Heart left ventricle (tissue), 16 donors: ENCODE measurements at regions not wholly inside any gene's neighbourhood (a gene's known extent, or its start where the extent isn't known, plus 50 kb on each side); places are given as distances from the start of the nearest gene placed in this dataset.
A peak's percentile ranks its signal among the peaks of the same experiment; 100 is the strongest.

Source experiments
- ATAC-seq, 4 donors: fragments of 200-7000 bp; cut with Tn5 transposase; one replicate each; pipeline ENCODE4 v1.9.1; 2020 to 2022; ENCODE audit warnings: moderate library complexity in 4 of 4, mild to moderate bottlenecking in 3 of 4, moderate number of reproducible peaks in 1 of 4
- DNase-seq, 5 donors: peaks; one replicate each; pipeline ENCODE4 v3.0.0-alpha.2; 2020
- H3K27ac ChIP-seq, 12 donors: fragments of 200-600 bp; sonication (generic) in 4 of 12; one replicate each; pipeline versions ENCODE4 v1.5.0 to v1.8.0; 2016 to 2022; ENCODE audit warnings: mild to moderate bottlenecking in 2 of 12
- H3K27me3 ChIP-seq, 9 donors: fragments of 200-600 bp; sonication (generic) in 2 of 9; one replicate each; pipeline versions ENCODE4 v1.5.1 to v1.8.0; 2016 to 2022; ENCODE audit warnings: mild to moderate bottlenecking in 3 of 9
- H3K36me3 ChIP-seq, 9 donors: fragments of 200-600 bp; sonication (generic) in 2 of 9; one replicate each; pipeline versions ENCODE4 v1.5.0 to v1.8.0; 2018 to 2022; ENCODE audit warnings: mild to moderate bottlenecking in 2 of 9
- H3K4me1 ChIP-seq, 12 donors: fragments of 200-600 bp; sonication (generic) in 4 of 12; one replicate each; pipeline versions ENCODE4 v1.5.0 to v1.8.0; 2016 to 2022; ENCODE audit warnings: mild to moderate bottlenecking in 3 of 12
- H3K4me3 ChIP-seq, 12 donors: fragments of 200-600 bp; sonication (generic) in 4 of 12; one replicate each; pipeline versions ENCODE4 v1.5.0 to v1.8.0; 2017 to 2022; ENCODE audit warnings: mild to moderate bottlenecking in 9 of 12, moderate library complexity in 4 of 12
- H3K9me3 ChIP-seq, 12 donors: fragments of 200-600 bp; sonication (generic) in 4 of 12; one replicate each; pipeline versions ENCODE4 v1.5.0 to v1.8.0; 2016 to 2022; ENCODE audit warnings: mild to moderate bottlenecking in 1 of 12
- POLR2A ChIP-seq, 2 donors: fragments of 450-650 bp; IDR thresholded peaks; one replicate each; pipeline ENCODE4 v1.6.1; 2017; ENCODE audit warnings: antibody characterized with exemption in 2 of 2, mild to moderate bottlenecking in 2 of 2, moderate library complexity in 2 of 2
- WGBS, 4 donors: extraction: QIAGEN DNeasy Blood & Tissue Kit in 2 of 4; methylation state at CpG; one replicate each; pipeline versions ENCODE4 v1.1.5 to v1.1.7; 2013 to 2018; 5-methylcytosine and 5-hydroxymethylcytosine counted together
- intact Hi-C, 10 donors: fragments of 100-400 bp; cut with DNase I; formaldehyde crosslinking; loops; one replicate each; pipeline versions ENCODE4 v1.11.1 to v1.14.2; 2022
- TF ChIP-seq, protein P1 (sequence below), 12 donors: fragments of 200-600 bp; sonication (generic) in 4 of 12; IDR thresholded peaks; one replicate each; pipeline versions ENCODE4 v1.5.0 to v1.8.0; 2018 to 2022; ENCODE audit warnings: antibody characterized with exemption in 12 of 12, mild to moderate bottlenecking in 5 of 12
- donor health status: ischemic (EF 13 %, LVEDD 7.1; RV severe dilation, severe dysfunction).
- donor health status: healthy with polysubstance abuse.
- donor health status: DM: no; HTN: yes; CAD: no.
- donor health status: DM: no; HTN: no; CAD: no.
- donor health status: ischemic (EF 25% LVEDD 6.9; RV normal size, moderate dysfunction).
- donor health status: ischemic (EF 25% LVEDD 5.7; RV mildly dilated, moderate dysfunction).
- donor health status: healthy.
- donor health status: DM: yes; HTN: yes; CAD: no.
- donor health status: ischemic (EF 35%, LVEDD 5.7; RV mildly dilated, moderate dysfunction).
- donor health status: nonischemic (EF 11% LVEDD 7.7; RV severe dilation, severe dysfunction).
- donor health status: DM: yes; HTN: yes; CAD: no.
- donor health status: PGD.
- donor health status: ischemic (EF 29% LVEDD 5.4; RV normal size, mild dysfunction).
- donor health status: nonischemic (EF 23%, LVEDD 6.1; RV moderate dilation, normal function).

DNA sequence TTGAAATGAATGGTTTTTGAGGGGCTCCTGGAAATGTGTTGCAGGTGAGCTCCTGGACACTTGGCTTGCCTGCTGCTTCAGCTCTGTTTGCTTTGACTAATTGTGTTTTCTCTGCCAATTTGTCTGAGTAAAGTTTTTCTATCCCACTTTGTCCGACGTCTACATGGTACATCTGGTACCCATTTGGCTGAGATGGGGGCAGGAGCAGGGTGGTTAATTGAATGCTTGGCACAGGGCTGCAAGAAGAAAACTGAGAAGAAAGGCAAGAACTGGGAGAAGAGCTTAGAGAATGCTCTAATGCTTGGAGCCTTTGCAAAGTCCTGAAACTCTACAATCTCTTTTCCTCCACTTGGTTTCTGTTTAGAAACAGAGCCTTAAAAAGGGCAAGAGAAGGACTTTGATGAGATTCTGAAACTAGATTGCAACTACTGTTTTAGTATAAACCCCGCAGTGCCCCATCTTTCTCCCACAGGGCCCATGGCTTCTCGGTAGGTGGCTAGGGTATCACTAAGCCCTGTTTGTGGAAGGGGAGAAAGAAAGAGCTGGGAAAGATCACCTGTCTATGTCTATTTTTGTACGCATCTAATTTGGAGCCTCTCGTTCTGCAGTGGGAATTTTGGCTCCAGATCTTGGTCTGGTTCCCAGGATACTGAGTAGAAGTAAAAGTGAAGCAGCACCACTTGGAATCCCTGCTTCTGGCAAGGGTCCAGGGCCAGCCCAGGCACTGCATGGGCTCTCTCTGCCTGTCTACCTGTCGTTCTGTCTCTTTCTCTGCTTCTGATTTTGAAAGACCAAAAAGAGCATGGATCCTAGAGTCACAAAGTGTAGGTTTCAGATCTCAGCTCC is 214.4 kb downstream of the SEMA6A start:
- no peaks in the 10 kb centered on the region for H3K27me3 ChIP-seq
- 35 to 42% (median 39%) methylated on average over 7 of the region's 7 CpGs for WGBS, 4 donors
- DNase-seq: peak; percentile 74 to 87 (median 81)
- peak; percentile 80 to 86 (median 84) for ATAC-seq
- H3K27ac ChIP-seq: peak overlapping the region in 11 of 12 donors; percentile 45 to 82 (median 66)
- peaks cover 0 to 5% (median 0%) of the 10 kb centered on the region in 12 donors for H3K9me3 ChIP-seq
- peaks cover 0 to 43% (median 32%) of the 10 kb centered on the region in 12 donors for H3K4me1 ChIP-seq
- peak overlapping the region in 1 of 12 donors; percentile 60 for H3K4me3 ChIP-seq
- H3K36me3 ChIP-seq: no peaks in the 10 kb centered on the region
- no peak for TF ChIP-seq POLR2A (IDR thresholded peaks at IDR 0.05)
- TF ChIP-seq, protein P1, sequence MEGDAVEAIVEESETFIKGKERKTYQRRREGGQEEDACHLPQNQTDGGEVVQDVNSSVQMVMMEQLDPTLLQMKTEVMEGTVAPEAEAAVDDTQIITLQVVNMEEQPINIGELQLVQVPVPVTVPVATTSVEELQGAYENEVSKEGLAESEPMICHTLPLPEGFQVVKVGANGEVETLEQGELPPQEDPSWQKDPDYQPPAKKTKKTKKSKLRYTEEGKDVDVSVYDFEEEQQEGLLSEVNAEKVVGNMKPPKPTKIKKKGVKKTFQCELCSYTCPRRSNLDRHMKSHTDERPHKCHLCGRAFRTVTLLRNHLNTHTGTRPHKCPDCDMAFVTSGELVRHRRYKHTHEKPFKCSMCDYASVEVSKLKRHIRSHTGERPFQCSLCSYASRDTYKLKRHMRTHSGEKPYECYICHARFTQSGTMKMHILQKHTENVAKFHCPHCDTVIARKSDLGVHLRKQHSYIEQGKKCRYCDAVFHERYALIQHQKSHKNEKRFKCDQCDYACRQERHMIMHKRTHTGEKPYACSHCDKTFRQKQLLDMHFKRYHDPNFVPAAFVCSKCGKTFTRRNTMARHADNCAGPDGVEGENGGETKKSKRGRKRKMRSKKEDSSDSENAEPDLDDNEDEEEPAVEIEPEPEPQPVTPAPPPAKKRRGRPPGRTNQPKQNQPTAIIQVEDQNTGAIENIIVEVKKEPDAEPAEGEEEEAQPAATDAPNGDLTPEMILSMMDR (IDR thresholded peaks at IDR 0.05): no peak
- intact Hi-C loops: loop anchor here in 3 of 10 donors (10.0 kb wide), 1 partner anchor 225 kb away; no protein-coding TSS in a partner anchor

DNA sequence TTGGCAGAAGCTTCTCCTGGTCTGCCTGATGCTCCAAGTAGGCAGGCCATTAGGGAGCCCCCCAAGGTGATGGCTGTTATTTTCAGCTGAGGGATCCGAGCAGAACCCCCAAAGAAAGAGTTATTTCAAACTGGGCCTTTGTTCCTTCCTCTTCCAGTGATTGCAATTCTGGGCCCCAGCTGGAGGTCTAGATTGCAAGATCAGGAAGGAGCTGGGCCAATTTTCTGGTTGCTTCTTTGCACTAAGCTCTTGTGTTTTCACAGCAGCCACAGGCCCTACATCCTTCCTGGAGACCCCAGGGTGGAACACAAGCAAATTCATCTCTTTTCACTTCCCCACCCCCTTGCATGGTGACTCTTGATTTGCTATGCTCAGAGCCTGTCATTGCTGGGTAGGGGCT is 215.0 kb downstream of the SEMA6A start:
- Histone ChIP-seq H3K4me3 (no peak overlapping the region), H3K36me3 (no peaks in the 10 kb centered on the region), H3K27me3 (no peaks in the 10 kb centered on the region), H3K27ac (peak overlapping the region in 7 of 12 donors; percentile 45 to 82 (median 69)), H3K9me3 (peaks cover 0 to 11% (median 0%) of the 10 kb centered on the region in 12 donors), H3K4me1 (peaks cover 0 to 43% (median 32%) of the 10 kb centered on the region in 12 donors)
- TF ChIP-seq, protein P1 (IDR thresholded peaks at IDR 0.05): no peak
- TF ChIP-seq POLR2A (IDR thresholded peaks at IDR 0.05): no peak
- peak in 1 of 5 donors; percentile 30 for DNase-seq
- no peak for ATAC-seq
- intact Hi-C loops: no loop called here
- 75 to 90% (median 83%) methylated on average over 1 of the region's 1 CpG for WGBS, 4 donors

DNA sequence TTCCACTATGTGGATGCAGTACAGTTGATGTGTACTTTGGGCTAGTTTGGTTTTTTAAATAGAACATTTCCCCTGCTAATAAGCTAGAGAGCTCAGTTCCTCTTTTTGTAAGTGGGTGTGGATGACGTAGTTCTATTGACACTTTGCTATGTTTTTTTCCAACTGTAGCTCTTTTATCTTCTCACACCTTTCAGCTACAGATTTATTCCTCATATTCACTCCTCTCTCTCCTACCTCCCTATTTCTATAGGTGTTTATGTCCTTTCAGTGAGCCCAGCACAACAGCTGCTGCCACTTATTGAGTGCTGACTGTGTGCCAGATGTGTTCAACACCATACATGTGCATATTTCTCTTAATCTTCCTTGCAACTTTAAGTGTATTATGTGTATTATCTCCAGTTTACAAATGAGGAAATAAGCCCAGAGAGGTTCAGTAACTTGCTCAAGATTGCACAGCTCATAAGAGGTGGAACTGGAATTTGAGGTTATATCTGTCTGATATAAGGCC is 215.7 kb downstream of the SEMA6A start:
- no peak for TF ChIP-seq POLR2A (IDR thresholded peaks at IDR 0.05)
- TF ChIP-seq, protein P1 (IDR thresholded peaks at IDR 0.05): no peak
- Histone ChIP-seq H3K4me3 (no peak overlapping the region), H3K27me3 (no peaks in the 10 kb centered on the region), H3K4me1 (peaks cover 0 to 43% (median 32%) of the 10 kb centered on the region in 12 donors), H3K36me3 (no peaks in the 10 kb centered on the region), H3K9me3 (peaks cover 0 to 16% (median 1%) of the 10 kb centered on the region in 12 donors), H3K27ac (peak overlapping the region in 1 of 12 donors; percentile 65)
- ATAC-seq (no peak), DNase-seq (no peak)
- 14 to 30% (median 27%) methylated on average over 1 of the region's 1 CpG for WGBS, 4 donors
- intact Hi-C loops: no loop called here

DNA sequence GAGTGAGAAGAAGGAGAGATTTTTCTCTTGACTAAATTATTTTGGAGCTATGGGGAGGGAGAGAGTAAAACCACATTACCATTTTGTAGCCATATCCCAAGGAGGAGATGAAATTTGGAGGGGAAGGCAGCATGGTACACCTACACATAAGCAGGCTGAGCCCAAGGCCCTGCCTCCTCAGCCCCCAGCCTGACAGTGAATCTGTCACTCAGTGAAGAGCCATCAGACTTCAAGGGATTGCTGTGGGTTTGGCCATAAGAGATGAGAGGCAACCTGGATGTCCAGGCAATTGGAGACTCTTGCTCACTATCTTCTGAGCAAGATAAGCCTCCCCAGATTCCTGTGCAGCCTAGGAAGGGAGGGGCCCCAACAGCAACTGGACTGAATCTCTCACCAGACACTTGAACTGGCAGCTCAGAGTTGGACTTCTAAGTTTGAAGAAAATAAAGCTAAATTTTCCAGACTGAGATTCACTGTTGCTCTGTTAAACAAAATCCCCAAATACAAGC is 216.6 kb downstream of the SEMA6A start:
- TF ChIP-seq, protein P1 (IDR thresholded peaks at IDR 0.05): no peak
- TF ChIP-seq POLR2A (IDR thresholded peaks at IDR 0.05): no peak
- H3K27ac ChIP-seq: no peak overlapping the region
- no peak for ATAC-seq

More for the DNA sequence above, 216.6 kb downstream of the SEMA6A start:
- intact Hi-C loops: no loop called here
- peaks cover 0 to 4% (median 0%) of the 10 kb centered on the region in 9 donors for H3K36me3 ChIP-seq
- no peak for DNase-seq
- H3K27me3 ChIP-seq: no peaks in the 10 kb centered on the region
- H3K9me3 ChIP-seq: peaks cover 0 to 19% (median 2%) of the 10 kb centered on the region in 12 donors
- peaks cover 0 to 43% (median 32%) of the 10 kb centered on the region in 12 donors for H3K4me1 ChIP-seq
- no peak overlapping the region for H3K4me3 ChIP-seq
